ENCODE measurements at regions not wholly inside any gene's neighbourhood (a gene's known extent, or its start where the extent isn't known, plus 50 kb on each side); places are given as distances from the start of the nearest gene placed in this dataset.
"Not testable (repeated sequence)": the region's sequence is repeated elsewhere in the genome, so short reads cannot be mapped to it uniquely, and the experiment has no call there.

DNA sequence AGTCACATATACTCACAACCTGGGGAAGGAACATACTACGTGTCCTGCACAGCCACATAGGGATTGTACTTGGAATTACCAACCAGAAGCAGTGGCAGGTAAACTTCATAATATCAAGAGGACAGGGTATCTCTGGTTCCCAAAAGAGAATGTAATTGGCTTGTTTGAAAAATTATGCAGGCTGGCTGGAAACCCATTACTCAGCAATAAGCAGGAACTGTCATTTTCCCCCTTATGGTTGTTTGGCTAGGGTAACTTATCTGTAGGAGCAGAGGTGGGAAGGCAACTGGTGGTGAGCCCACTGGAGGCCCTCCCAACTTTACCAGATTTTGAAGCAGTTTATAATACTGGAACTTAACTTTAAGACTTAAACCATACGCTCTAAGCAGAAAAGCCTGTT, 924.1 kb downstream of the LRRIQ3 start:
- no peaks in the 10 kb centered on the region for H3K27me3 ChIP-seq (ENCODE audit: control insufficient read depth in 3 of 3, insufficient read depth in 3 of 3, low read length in 3 of 3)
- peaks cover 0 to 2% (median 0%) of the 10 kb centered on the region in 3 donors for H3K9me3 ChIP-seq (ENCODE audit: control insufficient read depth in 3 of 3, low read length in 3 of 3)

DNA sequence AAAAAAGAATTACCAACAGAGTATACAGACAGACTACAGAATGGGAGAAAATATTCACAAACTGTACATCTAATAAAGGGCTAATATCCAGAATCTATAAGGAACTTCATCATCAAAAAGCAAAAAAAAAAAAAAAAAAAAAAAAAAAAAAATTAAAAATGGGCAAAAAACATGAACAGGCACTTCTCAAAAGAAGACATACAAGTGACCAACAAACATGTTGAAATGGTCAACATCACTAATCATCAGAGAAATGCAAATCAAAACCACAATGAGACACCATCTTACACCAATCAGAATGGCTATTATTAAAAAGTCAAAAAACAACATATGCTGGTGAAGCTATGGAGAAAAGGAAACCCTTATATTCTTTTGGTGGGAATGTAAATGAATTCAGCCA, 952.8 kb downstream of the LRRIQ3 start:
- H3K36me3 ChIP-seq (ENCODE audit: control insufficient read depth in 3 of 3, insufficient read depth in 3 of 3, low read length in 3 of 3); H3K4me1 ChIP-seq (ENCODE audit: control insufficient read depth in 3 of 3, insufficient read depth in 3 of 3, low read length in 3 of 3); H3K27me3 ChIP-seq (ENCODE audit: control insufficient read depth in 3 of 3, insufficient read depth in 3 of 3, low read length in 3 of 3); H3K9me3 ChIP-seq (ENCODE audit: control insufficient read depth in 3 of 3, low read length in 3 of 3); H3K27ac ChIP-seq (ENCODE audit: low read depth, low read length); H3K4me3 ChIP-seq (ENCODE audit: low read length in 3 of 3); H3K9ac ChIP-seq (ENCODE audit: low read depth in 1 of 3, low read length in 3 of 3): not testable (repeated sequence)

More for the DNA sequence above, 924.1 kb downstream of the LRRIQ3 start:
- Histone ChIP-seq H3K27ac (ENCODE audit: low read depth, low read length) (no peak overlapping the region), H3K4me1 (ENCODE audit: control insufficient read depth in 3 of 3, insufficient read depth in 3 of 3, low read length in 3 of 3) (no peaks in the 10 kb centered on the region), H3K4me3 (ENCODE audit: low read length in 3 of 3) (no peak overlapping the region), H3K36me3 (ENCODE audit: control insufficient read depth in 3 of 3, insufficient read depth in 3 of 3, low read length in 3 of 3) (no peaks in the 10 kb centered on the region), H3K9ac (ENCODE audit: low read depth in 1 of 3, low read length in 3 of 3) (no peak overlapping the region)

DNA sequence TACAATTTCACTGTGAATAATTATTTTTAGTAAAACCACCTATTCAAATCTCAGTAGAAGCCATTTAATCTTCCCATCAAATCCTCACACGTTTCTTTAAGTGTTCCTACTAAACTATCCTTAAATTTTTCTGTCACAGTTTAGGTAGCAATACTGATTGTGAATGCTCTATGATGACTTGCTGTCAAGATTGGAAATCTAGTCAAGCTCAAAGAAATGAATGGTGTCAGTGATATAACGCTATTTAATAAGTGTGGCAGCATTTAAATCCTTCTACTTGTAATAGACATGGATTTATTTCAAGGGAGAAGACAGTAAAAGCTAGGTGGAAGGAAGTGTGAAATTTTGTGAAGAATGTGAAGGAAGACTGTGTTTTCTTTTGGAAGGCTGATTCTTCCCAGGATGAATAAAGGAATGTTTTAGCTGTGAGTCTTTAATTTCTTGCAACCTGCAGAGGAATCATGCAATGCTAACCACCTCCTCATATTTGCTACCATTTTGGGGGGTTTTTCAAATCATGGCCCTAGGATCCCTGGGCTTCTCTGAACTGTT, 936.7 kb upstream of the NEGR1 start:
- Histone ChIP-seq H3K36me3 (ENCODE audit: control insufficient read depth in 3 of 3, insufficient read depth in 3 of 3, low read length in 3 of 3) (no peaks in the 10 kb centered on the region), H3K4me1 (ENCODE audit: control insufficient read depth in 3 of 3, insufficient read depth in 3 of 3, low read length in 3 of 3) (no peaks in the 10 kb centered on the region), H3K9ac (ENCODE audit: low read depth in 1 of 3, low read length in 3 of 3) (no peak overlapping the region), H3K4me3 (ENCODE audit: low read length in 3 of 3) (no peak overlapping the region), H3K9me3 (ENCODE audit: control insufficient read depth in 3 of 3, low read length in 3 of 3) (no peaks in the 10 kb centered on the region), H3K27ac (ENCODE audit: low read depth, low read length) (no peak overlapping the region), H3K27me3 (ENCODE audit: control insufficient read depth in 3 of 3, insufficient read depth in 3 of 3, low read length in 3 of 3) (no peaks in the 10 kb centered on the region)

DNA sequence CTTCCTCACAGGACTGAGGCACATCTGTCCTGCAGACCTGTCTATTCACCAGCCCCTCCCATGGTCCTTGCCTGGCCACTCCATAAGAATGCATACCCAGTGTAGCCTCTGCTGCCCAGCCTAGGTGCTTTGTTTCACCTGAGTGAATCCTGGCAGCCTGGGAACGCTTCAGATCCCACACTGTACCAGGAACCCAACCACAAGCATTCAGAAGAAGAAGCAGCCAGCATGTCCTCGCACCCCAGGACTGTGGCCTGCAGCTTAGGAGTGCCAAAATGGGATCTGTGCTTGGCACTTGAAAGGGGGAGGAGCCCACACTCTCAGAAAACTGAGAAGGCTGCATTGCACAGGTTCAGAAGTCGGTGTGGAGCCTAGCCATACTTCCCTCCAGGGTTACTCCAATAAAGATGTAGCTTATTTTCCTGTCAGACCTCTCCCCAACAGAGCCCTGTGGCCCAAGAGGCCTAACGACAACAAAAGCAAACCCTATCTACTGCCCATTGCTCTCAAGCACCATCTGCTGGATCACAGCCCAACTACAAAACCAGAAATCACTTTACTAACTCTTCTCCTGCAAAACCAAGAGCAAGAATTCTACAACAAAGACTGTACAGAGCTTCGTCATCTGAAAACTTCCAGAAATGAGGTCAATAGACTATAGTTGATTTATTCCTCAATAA, 923.1 kb upstream of the NEGR1 start:
- no peak overlapping the region for H3K4me3 ChIP-seq (ENCODE audit: low read length in 3 of 3)
- H3K27ac ChIP-seq (ENCODE audit: low read depth, low read length) = no peak overlapping the region
- H3K4me1 ChIP-seq (ENCODE audit: control insufficient read depth in 3 of 3, insufficient read depth in 3 of 3, low read length in 3 of 3) = no peaks in the 10 kb centered on the region
- no peak overlapping the region for H3K9ac ChIP-seq (ENCODE audit: low read depth in 1 of 3, low read length in 3 of 3)
- H3K9me3 ChIP-seq (ENCODE audit: control insufficient read depth in 3 of 3, low read length in 3 of 3) = no peaks in the 10 kb centered on the region
- H3K36me3 ChIP-seq (ENCODE audit: control insufficient read depth in 3 of 3, insufficient read depth in 3 of 3, low read length in 3 of 3) = no peaks in the 10 kb centered on the region
- no peaks in the 10 kb centered on the region for H3K27me3 ChIP-seq (ENCODE audit: control insufficient read depth in 3 of 3, insufficient read depth in 3 of 3, low read length in 3 of 3)

DNA sequence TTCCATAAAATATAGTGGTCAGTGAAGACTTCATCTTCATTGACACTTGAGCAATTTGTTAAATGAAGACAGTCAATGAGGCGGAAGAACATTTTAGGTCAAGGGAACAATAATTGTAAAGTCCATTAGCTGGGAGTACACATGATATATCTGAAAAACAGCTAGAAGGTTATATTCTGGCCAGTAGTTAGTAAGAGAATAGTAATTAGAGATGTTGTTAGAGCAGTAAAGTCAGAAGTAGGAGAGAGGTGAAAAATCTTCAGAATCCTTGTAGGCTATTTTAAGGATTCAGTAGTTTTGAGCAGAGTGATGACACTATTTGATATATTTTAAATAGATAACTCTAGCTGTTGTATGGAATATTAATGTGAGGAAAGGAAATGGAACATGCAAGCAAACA, 915.6 kb upstream of the NEGR1 start:
- H3K36me3 ChIP-seq (ENCODE audit: control insufficient read depth in 3 of 3, insufficient read depth in 3 of 3, low read length in 3 of 3) = no peaks in the 10 kb centered on the region
- no peak overlapping the region for H3K27ac ChIP-seq (ENCODE audit: low read depth, low read length)
- no peaks in the 10 kb centered on the region for H3K4me1 ChIP-seq (ENCODE audit: control insufficient read depth in 3 of 3, insufficient read depth in 3 of 3, low read length in 3 of 3)
- no peaks in the 10 kb centered on the region for H3K9me3 ChIP-seq (ENCODE audit: control insufficient read depth in 3 of 3, low read length in 3 of 3)
- no peak overlapping the region for H3K4me3 ChIP-seq (ENCODE audit: low read length in 3 of 3)
- no peak overlapping the region for H3K9ac ChIP-seq (ENCODE audit: low read depth in 1 of 3, low read length in 3 of 3)
- H3K27me3 ChIP-seq (ENCODE audit: control insufficient read depth in 3 of 3, insufficient read depth in 3 of 3, low read length in 3 of 3) = no peaks in the 10 kb centered on the region

DNA sequence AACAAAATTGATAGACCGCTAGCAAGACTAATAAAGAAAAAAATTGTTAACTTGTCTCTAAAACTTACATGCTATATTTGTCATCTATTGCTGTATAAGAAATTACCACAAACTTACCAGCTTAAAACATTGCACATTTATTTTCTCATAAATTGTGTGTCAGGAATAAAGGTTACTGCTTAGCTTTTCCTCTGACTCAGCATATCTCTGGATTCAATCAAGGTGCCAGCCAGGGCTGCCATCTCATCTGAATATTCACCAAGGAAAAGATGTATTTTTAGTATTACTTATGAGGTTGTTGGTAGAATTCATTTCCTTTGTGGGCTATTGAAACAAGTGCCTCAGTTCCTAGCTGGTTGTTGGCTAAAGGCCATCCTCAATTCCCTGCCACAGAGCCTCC, 912.6 kb upstream of the NEGR1 start:
- H3K9me3 ChIP-seq (ENCODE audit: control insufficient read depth in 3 of 3, low read length in 3 of 3) = peaks cover 0 to 2% (median 0%) of the 10 kb centered on the region in 3 donors

DNA sequence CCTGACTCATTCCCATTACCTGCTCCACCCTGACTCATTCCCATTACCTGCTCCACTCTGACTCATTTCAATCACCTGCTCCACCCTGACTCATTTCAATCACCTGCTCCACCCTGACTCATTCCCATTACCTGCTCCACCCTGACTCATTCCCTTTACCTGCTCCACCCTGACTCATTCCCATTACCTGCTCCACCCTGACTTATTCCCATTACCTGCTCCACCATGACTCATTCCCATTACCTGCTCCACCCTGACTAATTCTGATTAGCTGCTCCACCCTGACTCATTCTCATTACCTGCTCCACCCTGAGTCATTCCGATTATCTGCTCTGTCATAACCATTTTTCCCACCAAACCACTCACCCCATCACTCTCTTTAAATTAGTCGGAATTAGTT, 901.2 kb upstream of the NEGR1 start:
- H3K9ac ChIP-seq (ENCODE audit: low read depth in 1 of 3, low read length in 3 of 3); H3K9me3 ChIP-seq (ENCODE audit: control insufficient read depth in 3 of 3, low read length in 3 of 3); H3K4me1 ChIP-seq (ENCODE audit: control insufficient read depth in 3 of 3, insufficient read depth in 3 of 3, low read length in 3 of 3); H3K27me3 ChIP-seq (ENCODE audit: control insufficient read depth in 3 of 3, insufficient read depth in 3 of 3, low read length in 3 of 3); H3K27ac ChIP-seq (ENCODE audit: low read depth, low read length); H3K36me3 ChIP-seq (ENCODE audit: control insufficient read depth in 3 of 3, insufficient read depth in 3 of 3, low read length in 3 of 3); H3K4me3 ChIP-seq (ENCODE audit: low read length in 3 of 3): not testable (repeated sequence)

More for the DNA sequence above, 912.6 kb upstream of the NEGR1 start:
- Histone ChIP-seq H3K27me3 (ENCODE audit: control insufficient read depth in 3 of 3, insufficient read depth in 3 of 3, low read length in 3 of 3) (no peaks in the 10 kb centered on the region), H3K36me3 (ENCODE audit: control insufficient read depth in 3 of 3, insufficient read depth in 3 of 3, low read length in 3 of 3) (no peaks in the 10 kb centered on the region), H3K4me1 (ENCODE audit: control insufficient read depth in 3 of 3, insufficient read depth in 3 of 3, low read length in 3 of 3) (no peaks in the 10 kb centered on the region), H3K9ac (ENCODE audit: low read depth in 1 of 3, low read length in 3 of 3) (no peak overlapping the region), H3K27ac (ENCODE audit: low read depth, low read length) (no peak overlapping the region), H3K4me3 (ENCODE audit: low read length in 3 of 3) (no peak overlapping the region)

DNA sequence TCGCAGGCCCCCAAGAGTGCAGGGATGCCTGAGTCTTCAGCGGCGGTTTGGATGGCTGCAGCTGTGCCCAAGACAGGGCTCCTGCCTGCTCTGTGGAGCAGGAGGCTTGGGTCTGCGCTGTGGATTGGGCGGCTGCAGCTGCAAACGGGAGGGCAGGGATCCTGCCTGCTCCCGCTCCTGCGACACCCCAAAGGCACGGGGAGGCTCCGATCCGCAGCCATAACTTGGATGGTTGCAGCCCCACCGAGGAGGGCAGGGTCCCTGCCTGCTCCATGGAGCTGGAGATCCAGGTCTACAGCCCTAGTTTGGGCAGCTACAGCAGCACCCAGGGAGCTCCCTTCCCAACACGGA, 898.8 kb upstream of the NEGR1 start:
- Histone ChIP-seq H3K27ac (ENCODE audit: low read depth, low read length) (no peak overlapping the region), H3K27me3 (ENCODE audit: control insufficient read depth in 3 of 3, insufficient read depth in 3 of 3, low read length in 3 of 3) (no peaks in the 10 kb centered on the region), H3K9ac (ENCODE audit: low read depth in 1 of 3, low read length in 3 of 3) (no peak overlapping the region), H3K4me1 (ENCODE audit: control insufficient read depth in 3 of 3, insufficient read depth in 3 of 3, low read length in 3 of 3) (no peaks in the 10 kb centered on the region), H3K36me3 (ENCODE audit: control insufficient read depth in 3 of 3, insufficient read depth in 3 of 3, low read length in 3 of 3) (no peaks in the 10 kb centered on the region), H3K9me3 (ENCODE audit: control insufficient read depth in 3 of 3, low read length in 3 of 3) (peaks cover 0 to 3% (median 0%) of the 10 kb centered on the region in 3 donors), H3K4me3 (ENCODE audit: low read length in 3 of 3) (no peak overlapping the region)

DNA sequence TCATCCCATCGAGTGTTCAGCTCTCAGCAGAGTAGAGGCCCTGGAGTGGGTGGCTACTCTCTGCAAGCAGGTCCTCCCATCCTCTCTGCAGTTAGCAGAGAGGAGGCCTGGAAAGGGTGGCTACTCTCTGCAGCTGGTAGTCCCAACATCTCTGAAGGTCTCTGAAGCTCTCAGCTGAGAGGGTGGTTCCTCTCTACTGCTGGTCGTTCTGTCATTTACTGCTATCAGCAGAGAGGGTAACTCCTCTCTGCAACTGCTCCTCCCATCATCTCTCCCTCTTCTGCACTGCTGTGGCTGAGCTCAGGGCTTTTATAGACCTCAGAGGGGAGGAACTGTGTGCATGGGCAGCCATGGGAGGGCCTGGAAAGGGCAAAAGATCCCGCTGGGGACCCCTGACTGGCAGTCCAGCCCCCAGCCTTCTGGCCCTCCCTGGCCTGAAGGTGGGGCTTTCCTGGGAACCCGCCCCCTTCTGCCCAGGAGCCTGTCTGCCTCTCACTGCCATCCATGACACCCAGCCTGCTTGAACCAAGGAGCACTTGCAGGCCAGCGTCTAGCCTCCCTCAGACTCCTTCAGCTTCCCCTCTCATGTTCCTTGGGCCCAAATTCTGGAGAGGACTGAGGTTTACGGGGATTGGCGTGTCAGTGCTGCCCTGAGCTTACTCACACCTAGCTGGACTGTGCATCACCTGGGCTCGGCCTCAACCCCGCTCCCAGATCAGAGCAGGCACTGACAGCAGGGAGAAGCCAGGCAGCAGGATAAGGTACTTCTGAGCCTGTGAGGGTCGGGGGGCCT, 898.3 kb upstream of the NEGR1 start:
- peaks cover 0 to 3% (median 0%) of the 10 kb centered on the region in 3 donors for H3K9me3 ChIP-seq (ENCODE audit: control insufficient read depth in 3 of 3, low read length in 3 of 3)
- no peak overlapping the region for H3K27ac ChIP-seq (ENCODE audit: low read depth, low read length)
- no peak overlapping the region for H3K9ac ChIP-seq (ENCODE audit: low read depth in 1 of 3, low read length in 3 of 3)
- no peaks in the 10 kb centered on the region for H3K4me1 ChIP-seq (ENCODE audit: control insufficient read depth in 3 of 3, insufficient read depth in 3 of 3, low read length in 3 of 3)
- H3K4me3 ChIP-seq (ENCODE audit: low read length in 3 of 3) = no peak overlapping the region
- no peaks in the 10 kb centered on the region for H3K36me3 ChIP-seq (ENCODE audit: control insufficient read depth in 3 of 3, insufficient read depth in 3 of 3, low read length in 3 of 3)
- no peaks in the 10 kb centered on the region for H3K27me3 ChIP-seq (ENCODE audit: control insufficient read depth in 3 of 3, insufficient read depth in 3 of 3, low read length in 3 of 3)

DNA sequence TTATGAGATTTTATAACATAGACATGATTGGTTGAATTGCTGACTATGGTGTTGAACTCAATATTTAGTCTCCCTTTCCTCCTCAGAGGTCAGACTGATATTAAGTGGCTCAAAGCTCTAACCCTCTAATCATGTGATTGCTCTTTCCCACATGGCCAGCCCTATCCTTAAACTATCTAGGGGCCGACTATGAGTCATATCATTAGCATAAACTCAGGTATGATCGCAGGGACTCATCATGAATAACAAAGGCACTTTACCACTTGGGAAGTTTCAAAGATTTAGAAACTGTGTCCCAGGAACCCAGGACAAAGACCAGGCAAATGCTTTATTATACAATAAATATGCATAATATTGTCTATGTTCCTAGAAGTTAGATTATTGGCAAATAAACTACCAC, 894.6 kb upstream of the NEGR1 start:
- no peak overlapping the region for H3K9ac ChIP-seq (ENCODE audit: low read depth in 1 of 3, low read length in 3 of 3)
- no peaks in the 10 kb centered on the region for H3K4me1 ChIP-seq (ENCODE audit: control insufficient read depth in 3 of 3, insufficient read depth in 3 of 3, low read length in 3 of 3)
- no peak overlapping the region for H3K4me3 ChIP-seq (ENCODE audit: low read length in 3 of 3)
- no peaks in the 10 kb centered on the region for H3K36me3 ChIP-seq (ENCODE audit: control insufficient read depth in 3 of 3, insufficient read depth in 3 of 3, low read length in 3 of 3)
- H3K27ac ChIP-seq (ENCODE audit: low read depth, low read length) = no peak overlapping the region
- no peaks in the 10 kb centered on the region for H3K27me3 ChIP-seq (ENCODE audit: control insufficient read depth in 3 of 3, insufficient read depth in 3 of 3, low read length in 3 of 3)
- H3K9me3 ChIP-seq (ENCODE audit: control insufficient read depth in 3 of 3, low read length in 3 of 3) = peaks cover 0 to 3% (median 0%) of the 10 kb centered on the region in 3 donors

Data from skeletal muscle tissue (tissue), 3 donors.